Brain microvascular endothelial cell (primary cell): ENCODE measurements at regions not wholly inside any gene's neighbourhood (a gene's known extent, or its start where the extent isn't known, plus 50 kb on each side); places are given as distances from the start of the nearest gene placed in this dataset.

Experiments
- DNase-seq: peaks from one replicate; pipeline ENCODE4 v3.0.0-alpha.2; 2020
- H3K27ac ChIP-seq: fragments of 250-450 bp; sonication (Bioruptor Pico); 2 replicates; pipeline ENCODE4 v1.5.1; 2020; ENCODE audit warnings: mild to moderate bottlenecking, moderate library complexity
- H3K27me3 ChIP-seq: fragments of 250-450 bp; sonication (Bioruptor Pico); replicated peaks from 2 replicates; pipeline ENCODE4 v1.5.1; 2020; ENCODE audit warnings: mild to moderate bottlenecking
- H3K36me3 ChIP-seq: fragments of 250-450 bp; sonication (Bioruptor Pico); replicated peaks from 2 replicates; pipeline ENCODE4 v1.5.1; 2020; ENCODE audit warnings: mild to moderate bottlenecking
- H3K4me3 ChIP-seq: 2 replicates; pipeline ENCODE4 v1.5.1; 2011; ENCODE audit warnings: low read depth, mild to moderate bottlenecking, control low read depth, low read length, moderate library complexity
- CTCF ChIP-seq: IDR thresholded peaks from 2 replicates; pipeline ENCODE4 v1.5.1; 2011; ENCODE audit warnings: low read depth, mild to moderate bottlenecking, moderate library complexity, low read length, control low read depth, inconsistent platforms; ENCODE audit errors: missing control alignments
- in situ Hi-C: cut with HindIII; loops from 2 replicates; pipeline ENCODE4 v1.10.0; 2017; ENCODE audit warnings: low sequenced_read_pairs, low pct_ligation_motif_present

GRCh38 chr3:72386327-72387000 is 461.8 kb downstream of the SHQ1 start:
- no peak overlapping the region for H3K4me3 ChIP-seq
- in situ Hi-C loops: no loop called here
- no peak overlapping the region for H3K27ac ChIP-seq
- no peaks in the 10 kb centered on the region for H3K36me3 ChIP-seq
- H3K27me3 ChIP-seq: no peaks in the 10 kb centered on the region
- no peak for DNase-seq
- TF ChIP-seq CTCF: no peak

- no peak for TF ChIP-seq CTCF
- no peaks in the 10 kb centered on the region for H3K27me3 ChIP-seq
- no peaks in the 10 kb centered on the region for H3K36me3 ChIP-seq
- H3K4me3 ChIP-seq: no peak overlapping the region
- in situ Hi-C loops: no loop called here
- no peak overlapping the region for H3K27ac ChIP-seq
- DNase-seq: no peak
Measured at GRCh38 chr3:72385167-72385566, 463.1 kb downstream of the SHQ1 start.

GRCh38 chr3:72384602-72385001 is 463.6 kb downstream of the SHQ1 start:
- no peak overlapping the region for H3K27ac ChIP-seq
- H3K4me3 ChIP-seq: no peak overlapping the region
- no peaks in the 10 kb centered on the region for H3K36me3 ChIP-seq
- DNase-seq: no peak
- in situ Hi-C loops: no loop called here
- TF ChIP-seq CTCF: no peak
- H3K27me3 ChIP-seq: no peaks in the 10 kb centered on the region

- H3K27ac ChIP-seq: no peak overlapping the region
- no peak for TF ChIP-seq CTCF
- no peak overlapping the region for H3K4me3 ChIP-seq
- no peaks in the 10 kb centered on the region for H3K27me3 ChIP-seq
- DNase-seq: no peak
- in situ Hi-C loops: no loop called here
- peaks cover under 1% of the 10 kb centered on the region for H3K36me3 ChIP-seq
Measured at GRCh38 chr3:72383883-72384282, 464.4 kb downstream of the SHQ1 start.

- no peak overlapping the region for H3K4me3 ChIP-seq
Measured at GRCh38 chr3:72383230-72383629, 465.0 kb downstream of the SHQ1 start.

More at GRCh38 chr3:72383230-72383629, 465.0 kb downstream of the SHQ1 start:
- Histone ChIP-seq H3K27me3 (no peaks in the 10 kb centered on the region), H3K27ac (no peak overlapping the region), H3K36me3 (peaks cover 7% of the 10 kb centered on the region)
- in situ Hi-C loops: no loop called here
- no peak for DNase-seq
- TF ChIP-seq CTCF: no peak
